ENCODE measurements at regions not wholly inside any gene's neighbourhood (a gene's known extent, or its start where the extent isn't known, plus 50 kb on each side); places are given as distances from the start of the nearest gene placed in this dataset.
A peak's percentile ranks its signal among the peaks of the same experiment; 100 is the strongest.
"Not testable (repeated sequence)": the region's sequence is repeated elsewhere in the genome, so short reads cannot be mapped to it uniquely, and the experiment has no call there.

DNA sequence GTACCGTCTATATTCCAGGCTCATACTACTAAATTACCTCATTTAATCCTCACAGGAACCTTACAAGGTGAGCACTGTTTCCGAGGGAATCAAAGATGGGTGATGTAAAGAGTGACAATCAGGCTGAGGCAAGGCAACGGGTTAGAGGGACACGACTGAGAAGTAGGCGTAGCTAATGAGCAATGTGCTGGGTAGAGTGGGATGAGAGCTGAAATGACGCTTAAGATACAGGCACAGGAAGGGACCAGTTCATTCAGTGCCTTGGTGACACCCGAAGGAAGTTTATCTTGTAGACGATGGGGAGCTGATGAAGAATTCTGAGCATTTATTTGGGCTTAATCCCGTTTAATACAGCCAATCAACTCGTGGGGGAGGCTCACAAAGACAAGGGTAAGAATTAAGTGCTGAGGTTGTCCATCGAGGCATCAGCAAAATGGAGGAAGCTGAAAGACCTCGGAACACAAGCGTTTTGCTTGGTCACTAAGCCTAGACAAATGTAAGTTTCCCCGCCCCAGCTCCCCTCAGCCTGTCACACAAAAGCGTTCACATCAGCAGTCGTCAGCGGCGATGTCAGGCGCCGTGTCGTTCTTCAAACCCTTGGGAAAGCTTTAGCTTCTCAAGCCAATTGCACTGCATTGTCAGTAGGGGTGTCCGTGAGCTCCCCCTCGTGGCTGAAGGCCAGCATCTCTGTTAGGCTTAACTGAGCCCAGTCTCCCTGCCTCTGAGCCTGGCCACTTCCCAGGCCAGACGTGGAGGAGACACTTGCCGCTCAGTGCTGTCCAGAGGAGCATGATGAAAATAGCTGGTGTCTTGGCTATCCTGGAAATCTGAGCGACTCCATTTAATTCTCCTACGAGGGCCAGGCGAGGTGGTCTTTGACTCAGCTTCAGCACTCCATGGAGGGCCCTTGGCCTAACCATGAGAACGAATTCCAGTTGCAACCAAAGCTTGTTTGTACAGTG lies 288.5 kb upstream of the G2E3 start:
- peak; percentile 50 for DNase-seq

DNA sequence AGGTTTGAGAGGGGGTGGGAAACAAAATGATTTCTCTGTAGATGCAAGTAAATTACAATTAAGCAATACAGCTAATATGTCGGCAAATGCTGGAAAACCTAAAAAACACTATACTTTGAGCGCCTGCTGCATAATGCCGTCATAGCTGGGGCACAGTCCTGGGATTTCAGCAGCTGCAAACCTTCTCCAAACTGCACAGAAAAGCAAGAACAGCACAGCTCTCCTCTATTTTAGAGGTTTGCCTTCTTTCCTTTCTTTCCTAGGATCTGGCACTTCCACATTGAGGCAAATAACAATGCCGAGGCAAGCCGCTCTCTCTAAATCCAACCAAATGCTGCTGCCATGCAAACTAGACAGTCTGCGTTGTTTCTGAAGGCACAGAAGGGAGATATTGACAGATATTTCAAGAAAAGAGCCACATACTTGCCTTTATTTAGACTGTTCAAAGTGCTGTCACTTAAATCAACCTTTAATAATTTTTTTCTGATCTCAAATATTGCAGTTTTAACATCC lies 287.1 kb upstream of the G2E3 start:
- no peak for DNase-seq

DNA sequence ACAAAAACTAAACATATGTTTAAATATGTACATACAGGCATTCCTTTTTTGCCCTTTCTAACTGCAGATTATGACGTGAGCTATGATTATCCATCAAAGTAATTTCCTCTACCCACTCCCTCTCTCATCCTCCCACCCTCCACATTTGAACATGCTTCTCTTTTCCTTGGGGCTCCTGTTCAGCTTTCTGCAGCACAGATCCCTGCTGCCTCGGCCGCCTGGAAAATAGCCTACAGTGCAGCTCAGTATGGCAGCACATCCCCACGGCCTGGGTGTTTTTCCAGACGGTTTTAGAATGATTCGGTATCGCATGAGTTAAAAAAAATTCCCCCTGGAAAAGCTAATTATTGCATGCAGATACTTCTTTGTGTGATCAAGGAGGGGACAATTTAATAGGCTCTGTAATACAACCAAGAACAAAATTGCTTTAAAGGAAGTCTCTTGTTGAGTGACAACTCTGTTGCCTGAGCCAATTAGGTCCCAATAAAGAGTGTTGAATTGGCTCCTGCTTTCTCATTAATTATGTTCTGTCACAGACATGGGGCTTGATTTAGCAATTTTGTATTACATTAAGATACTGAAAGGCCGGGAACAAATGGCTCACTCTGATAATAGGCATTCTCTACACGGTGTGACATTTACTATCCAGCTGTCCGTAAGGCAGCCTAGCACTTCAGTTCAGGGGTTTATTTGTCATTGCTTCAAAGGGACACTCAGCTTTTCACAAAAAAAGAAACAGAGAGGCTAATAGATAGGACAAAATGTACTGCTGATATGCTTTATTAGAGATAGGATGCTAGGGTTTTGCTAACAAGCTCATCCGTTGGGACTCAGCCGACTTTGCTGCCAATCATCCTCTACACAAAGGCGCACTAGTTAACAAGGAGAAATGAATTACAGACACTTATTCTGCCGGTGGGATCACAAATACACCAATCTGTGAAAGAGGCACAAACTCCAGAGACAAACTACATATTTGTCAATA lies 285.8 kb upstream of the G2E3 start:
- DNase-seq, result no peak

- no peak for DNase-seq
Measured at GRCh38 chr14:30275604-30276003, 283.4 kb upstream of the G2E3 start.

GRCh38 chr14:30277268-30277667 lies 281.7 kb upstream of the G2E3 start:
- DNase-seq, result no peak

GRCh38 chr14:30278856-30279255 lies 280.1 kb upstream of the G2E3 start:
- not testable (repeated sequence) for DNase-seq

DNA sequence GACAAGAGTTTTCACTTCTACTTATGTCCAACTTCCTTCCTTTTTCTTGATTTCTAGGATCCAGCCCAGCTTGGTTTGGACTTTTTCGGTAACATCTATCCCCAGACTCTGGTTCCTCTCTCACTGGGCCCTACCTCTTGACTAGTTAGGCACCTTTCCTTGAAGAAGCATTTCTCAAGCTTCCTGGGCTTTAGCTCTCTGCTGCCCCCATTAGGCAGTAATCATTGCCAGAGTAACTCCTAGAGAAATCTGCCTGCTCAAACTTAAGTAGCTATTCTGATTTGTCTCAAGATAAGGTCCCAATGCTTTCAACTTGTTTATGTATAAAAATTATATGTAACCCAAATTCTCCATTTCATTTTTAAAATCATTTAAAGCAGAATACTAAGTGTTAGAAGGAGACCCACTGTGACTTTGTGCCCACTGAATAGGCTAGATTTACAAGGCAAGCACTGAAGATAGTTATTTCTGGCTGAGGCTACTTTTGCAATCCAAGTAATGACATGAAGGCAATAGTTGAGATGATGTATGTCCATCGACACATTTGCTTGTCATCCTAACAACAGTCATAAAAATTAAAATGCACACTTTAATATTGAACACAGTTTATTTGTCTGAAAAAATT lies 275.0 kb upstream of the G2E3 start:
- DNase-seq, result no peak

DNA sequence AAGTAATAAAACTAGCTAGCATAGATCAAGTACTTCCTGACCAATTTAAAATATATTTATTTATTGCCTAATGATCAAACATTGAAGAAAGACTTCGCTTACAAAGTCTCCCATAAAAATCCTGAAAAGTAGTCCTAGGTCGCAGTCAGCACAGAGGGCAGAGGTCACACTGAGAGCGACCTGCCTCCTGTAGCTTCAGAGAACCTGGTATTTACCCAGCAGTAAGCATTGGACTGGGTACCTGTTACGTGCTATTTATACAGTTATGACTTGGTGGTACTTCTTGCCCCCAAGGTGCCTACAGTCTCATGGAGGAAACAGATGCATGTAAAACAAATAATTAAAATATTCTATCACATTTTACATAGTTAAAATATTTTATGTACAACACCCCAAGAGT lies 274.1 kb upstream of the G2E3 start:
- DNase-seq, result no peak

DNA sequence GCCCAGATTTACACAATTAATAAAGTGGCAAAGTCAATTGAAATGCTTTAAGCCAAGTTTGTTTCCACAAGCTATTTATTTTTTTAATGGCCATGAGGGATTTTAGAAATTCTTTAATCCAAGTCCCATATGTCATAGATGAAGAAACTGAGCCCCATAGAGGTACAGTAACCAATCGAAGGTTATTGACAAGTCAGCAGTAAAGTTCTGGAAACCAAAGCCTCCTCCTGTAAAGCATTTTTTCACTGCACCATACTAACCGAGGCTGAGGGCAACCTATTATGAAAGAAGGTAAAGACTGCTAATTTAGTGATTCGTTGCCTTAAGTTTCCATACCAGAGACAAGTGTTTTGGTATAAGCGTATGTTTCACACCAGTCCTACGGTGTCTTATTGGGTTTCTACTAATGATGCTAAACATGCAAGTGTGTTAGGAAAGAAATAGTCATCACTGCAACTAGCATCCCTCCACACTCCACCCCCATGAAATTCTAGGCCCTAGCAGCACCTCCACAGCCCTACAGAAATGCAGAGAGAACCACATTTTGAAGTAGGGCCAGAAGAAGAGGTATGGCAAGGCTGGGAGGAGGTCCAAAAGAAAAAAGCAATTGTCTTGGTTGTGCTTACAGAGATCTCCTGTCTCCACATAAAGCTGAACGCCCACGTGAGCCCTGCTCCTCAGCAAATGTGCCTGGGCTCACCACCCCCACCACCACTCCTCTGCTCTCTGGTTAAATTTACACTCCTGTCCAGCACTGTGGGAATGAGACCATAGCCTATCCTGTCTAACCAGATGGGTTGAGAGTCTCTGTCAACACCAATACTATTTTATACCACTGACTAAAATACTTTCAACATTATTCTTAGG lies 271.1 kb upstream of the G2E3 start:
- no peak for DNase-seq

- no peak for DNase-seq
Measured at GRCh38 chr14:30290001-30290400, 269.0 kb upstream of the G2E3 start.

GRCh38 chr14:30291216-30291615 lies 267.7 kb upstream of the G2E3 start:
- DNase-seq, result no peak

DNA sequence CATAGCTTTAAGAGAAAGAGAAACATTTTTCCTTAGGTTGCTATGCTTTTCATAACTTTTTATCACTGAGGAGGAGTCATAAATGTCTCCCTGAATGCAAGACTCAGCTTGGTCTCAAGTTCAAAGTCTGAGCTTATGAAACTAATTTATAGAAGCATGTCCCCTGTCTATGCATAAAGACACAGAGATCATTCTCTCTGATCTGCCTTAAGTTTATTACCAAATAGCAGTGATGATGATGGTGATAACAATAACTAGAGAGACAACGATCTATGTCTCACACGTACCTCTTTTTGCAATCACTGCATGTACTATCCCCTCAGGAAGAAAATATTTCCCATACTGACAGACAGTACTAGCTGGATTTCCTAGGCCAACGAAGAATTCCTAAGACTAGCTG lies 266.4 kb upstream of the G2E3 start:
- no peak for DNase-seq

GRCh38 chr14:30295980-30296379 lies 263.0 kb upstream of the G2E3 start:
- no peak for DNase-seq

DNA sequence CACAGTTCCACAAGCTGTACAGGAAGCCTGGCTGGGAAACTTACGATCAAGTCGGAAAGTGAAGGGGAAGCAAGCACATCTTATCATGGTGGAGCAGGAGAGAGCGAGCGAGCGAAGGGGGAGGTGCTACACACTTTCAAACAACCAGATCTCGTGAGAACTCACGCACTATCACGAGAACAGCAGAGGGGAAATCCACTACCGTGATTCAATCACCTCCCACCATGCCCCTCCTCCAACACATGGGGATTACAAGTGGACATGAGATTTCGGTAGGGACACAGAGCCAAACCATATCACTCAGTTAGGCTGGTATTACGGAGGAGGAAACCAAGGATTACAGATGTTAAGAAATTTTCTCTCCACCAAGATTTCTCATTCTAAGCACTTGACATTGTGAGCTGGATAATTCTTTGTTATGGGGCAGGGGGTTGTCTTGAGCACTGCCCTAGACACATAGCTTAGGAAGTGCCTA lies 262.0 kb upstream of the G2E3 start:
- no peak for DNase-seq

- no peak for DNase-seq
Measured at GRCh38 chr14:30297876-30298795, 260.8 kb upstream of the G2E3 start.

GRCh38 chr14:30299915-30300314 lies 259.0 kb upstream of the G2E3 start:
- DNase-seq, result no peak

- DNase-seq, result no peak
Measured at GRCh38 chr14:30303350-30303749, 255.6 kb upstream of the G2E3 start.

DNA sequence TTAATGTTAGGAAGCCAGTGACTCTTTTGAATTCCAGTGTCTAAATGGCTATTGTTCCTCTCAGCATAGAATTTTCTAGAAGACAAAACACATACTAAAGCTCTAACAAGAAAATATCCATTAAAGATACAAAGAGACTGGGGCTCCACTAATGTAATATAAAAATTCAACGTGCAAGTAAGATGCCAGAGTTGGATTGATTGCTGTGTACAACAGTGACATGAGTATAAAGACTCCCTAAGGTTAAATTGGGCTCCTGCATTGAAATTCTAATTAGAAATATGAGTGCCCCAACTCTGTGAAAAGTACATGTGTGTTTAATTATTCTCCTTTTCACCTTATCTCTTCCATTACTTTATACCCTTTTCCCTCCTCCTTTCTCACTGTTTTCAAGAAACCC lies 253.6 kb upstream of the G2E3 start:
- DNase-seq, result no peak

DNA sequence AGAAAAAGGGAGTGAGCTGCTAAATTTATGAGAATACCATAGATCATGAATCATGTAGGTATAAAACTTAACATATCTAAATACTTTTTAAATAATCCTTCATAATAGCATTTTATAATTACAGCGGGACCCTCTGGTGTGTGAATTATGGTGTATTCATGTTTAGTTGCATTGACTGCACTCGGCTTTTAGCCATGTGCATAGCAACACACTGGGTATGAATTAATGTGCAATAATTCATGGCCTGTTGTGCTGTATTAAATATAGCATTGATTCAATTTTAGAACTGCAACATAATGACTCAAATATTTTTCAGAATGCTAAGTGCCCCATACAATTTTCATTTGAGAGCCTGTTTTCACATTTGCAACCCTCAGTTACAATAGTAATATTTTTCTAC lies 249.6 kb upstream of the G2E3 start:
- DNase-seq, result no peak

- no peak for DNase-seq
Measured at GRCh38 chr14:30312214-30312613, 246.7 kb upstream of the G2E3 start.

- DNase-seq, result no peak
Measured at GRCh38 chr14:30317729-30318128, 241.2 kb upstream of the G2E3 start.

Data from activated naive CD4-positive, alpha-beta T cell treated with anti-CD3 and anti-CD28 coated beads, Interleukin-2, amount 50 U/mL, for 16 hours (primary cell).